ENCODE measurements at regions not wholly inside any gene's neighbourhood (a gene's known extent, or its start where the extent isn't known, plus 50 kb on each side); places are given as distances from the start of the nearest gene placed in this dataset.
"Not testable (repeated sequence)": the region's sequence is repeated elsewhere in the genome, so short reads cannot be mapped to it uniquely, and the experiment has no call there.

- WGBS, result 97% methylated on average over 8 of the region's 8 CpGs
- H3K27ac ChIP-seq (ENCODE audit: low read depth in 1 of 2, low read length in 2 of 2); H3K4me3 ChIP-seq (ENCODE audit: low read depth in 1 of 3, low read length in 3 of 3); H3K9ac ChIP-seq (ENCODE audit: low read depth in 1 of 2, low read length in 2 of 2); H3K36me3 ChIP-seq (ENCODE audit: control insufficient read depth in 4 of 4, insufficient read depth in 3 of 4, low read depth in 1 of 4, low read length in 3 of 4); H3K9me3 ChIP-seq (ENCODE audit: control insufficient read depth in 4 of 4, low read length in 3 of 4); H3K4me1 ChIP-seq (ENCODE audit: control insufficient read depth in 4 of 4, insufficient read depth in 4 of 4, low read length in 3 of 4); DNase-seq (ENCODE audit: low spot score); H3K27me3 ChIP-seq (ENCODE audit: control insufficient read depth in 4 of 4, insufficient read depth in 4 of 4, low read length in 3 of 4): not testable (repeated sequence)
Observed at GRCh38 chr2:87518547-87518946, 229.3 kb upstream of the PLGLB2 start.

DNA sequence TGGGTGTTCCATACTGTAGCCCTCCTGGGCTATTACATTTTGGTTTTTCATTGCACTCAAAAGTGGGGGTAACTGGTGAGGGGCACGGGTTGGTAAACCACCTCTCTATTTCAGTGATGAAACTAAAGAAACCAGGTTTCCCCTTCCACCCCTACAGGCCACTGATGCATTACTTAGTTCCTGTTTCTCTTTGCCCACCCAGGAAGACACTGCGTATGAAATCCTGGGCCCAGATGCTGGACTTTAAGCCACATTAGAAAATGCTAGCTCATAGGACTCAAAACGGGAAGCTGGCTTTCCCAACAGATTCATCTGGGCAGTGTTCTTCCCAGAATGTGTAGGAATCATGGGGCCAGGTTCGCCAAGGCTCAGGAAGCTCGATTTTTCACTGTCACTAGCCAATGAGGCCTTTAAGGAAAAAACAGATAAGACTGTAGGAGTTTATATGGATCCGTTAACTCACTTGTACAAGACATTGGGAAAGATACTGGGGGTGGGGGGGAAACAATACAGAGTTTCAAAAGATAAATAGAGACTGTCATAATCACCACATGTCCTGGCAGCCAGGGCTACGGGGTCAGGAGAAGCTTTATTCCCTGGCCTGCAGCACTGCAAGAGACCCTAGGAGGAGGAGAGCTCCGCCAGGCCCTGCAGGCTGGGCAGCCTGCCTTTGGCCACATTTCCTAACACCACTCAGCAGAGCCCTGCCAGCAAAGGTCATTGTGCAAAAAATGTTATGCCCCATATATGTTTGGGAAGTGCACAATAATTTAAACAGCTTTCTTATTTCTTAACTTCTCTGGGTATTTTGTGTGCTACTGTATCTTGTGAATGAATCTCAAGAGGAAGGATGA, 228.5 kb upstream of the PLGLB2 start:
- peak in 1 of 2 donors; percentile 46 for TF ChIP-seq RXRA (IDR thresholded peaks at IDR 0.05)
- peak; percentile 10 for TF ChIP-seq FOXA2 (IDR thresholded peaks at IDR 0.05)
- not testable (repeated sequence) for H3K9me3 ChIP-seq (ENCODE audit: control insufficient read depth in 4 of 4, low read length in 3 of 4); H3K9ac ChIP-seq (ENCODE audit: low read depth in 1 of 2, low read length in 2 of 2); H3K36me3 ChIP-seq (ENCODE audit: control insufficient read depth in 4 of 4, insufficient read depth in 3 of 4, low read depth in 1 of 4, low read length in 3 of 4); H3K4me3 ChIP-seq (ENCODE audit: low read depth in 1 of 3, low read length in 3 of 3); H3K27me3 ChIP-seq (ENCODE audit: control insufficient read depth in 4 of 4, insufficient read depth in 4 of 4, low read length in 3 of 4); H3K4me1 ChIP-seq (ENCODE audit: control insufficient read depth in 4 of 4, insufficient read depth in 4 of 4, low read length in 3 of 4); DNase-seq (ENCODE audit: low spot score); H3K27ac ChIP-seq (ENCODE audit: low read depth in 1 of 2, low read length in 2 of 2)
- 51% methylated on average over 5 of the region's 8 CpGs for WGBS

GRCh38 chr2:87521057-87521456, 226.8 kb upstream of the PLGLB2 start:
- H3K9ac ChIP-seq (ENCODE audit: low read depth in 1 of 2, low read length in 2 of 2); H3K9me3 ChIP-seq (ENCODE audit: control insufficient read depth in 4 of 4, low read length in 3 of 4); H3K36me3 ChIP-seq (ENCODE audit: control insufficient read depth in 4 of 4, insufficient read depth in 3 of 4, low read depth in 1 of 4, low read length in 3 of 4); H3K4me1 ChIP-seq (ENCODE audit: control insufficient read depth in 4 of 4, insufficient read depth in 4 of 4, low read length in 3 of 4); DNase-seq (ENCODE audit: low spot score); H3K4me3 ChIP-seq (ENCODE audit: low read depth in 1 of 3, low read length in 3 of 3); H3K27ac ChIP-seq (ENCODE audit: low read depth in 1 of 2, low read length in 2 of 2); H3K27me3 ChIP-seq (ENCODE audit: control insufficient read depth in 4 of 4, insufficient read depth in 4 of 4, low read length in 3 of 4): not testable (repeated sequence)
- 87% methylated on average over 9 of the region's 10 CpGs for WGBS

- 90% methylated on average over 7 of the region's 7 CpGs for WGBS
- not testable (repeated sequence) for H3K27ac ChIP-seq (ENCODE audit: low read depth in 1 of 2, low read length in 2 of 2); H3K27me3 ChIP-seq (ENCODE audit: control insufficient read depth in 4 of 4, insufficient read depth in 4 of 4, low read length in 3 of 4); H3K9ac ChIP-seq (ENCODE audit: low read depth in 1 of 2, low read length in 2 of 2); H3K4me3 ChIP-seq (ENCODE audit: low read depth in 1 of 3, low read length in 3 of 3); H3K36me3 ChIP-seq (ENCODE audit: control insufficient read depth in 4 of 4, insufficient read depth in 3 of 4, low read depth in 1 of 4, low read length in 3 of 4); H3K4me1 ChIP-seq (ENCODE audit: control insufficient read depth in 4 of 4, insufficient read depth in 4 of 4, low read length in 3 of 4); DNase-seq (ENCODE audit: low spot score); H3K9me3 ChIP-seq (ENCODE audit: control insufficient read depth in 4 of 4, low read length in 3 of 4)
Observed at GRCh38 chr2:87521489-87521888, 226.4 kb upstream of the PLGLB2 start.

GRCh38 chr2:87524619-87525188, 223.2 kb upstream of the PLGLB2 start:
- not testable (repeated sequence) for H3K9ac ChIP-seq (ENCODE audit: low read depth in 1 of 2, low read length in 2 of 2); H3K27ac ChIP-seq (ENCODE audit: low read depth in 1 of 2, low read length in 2 of 2); H3K4me3 ChIP-seq (ENCODE audit: low read depth in 1 of 3, low read length in 3 of 3); H3K9me3 ChIP-seq (ENCODE audit: control insufficient read depth in 4 of 4, low read length in 3 of 4); DNase-seq (ENCODE audit: low spot score); H3K4me1 ChIP-seq (ENCODE audit: control insufficient read depth in 4 of 4, insufficient read depth in 4 of 4, low read length in 3 of 4); H3K27me3 ChIP-seq (ENCODE audit: control insufficient read depth in 4 of 4, insufficient read depth in 4 of 4, low read length in 3 of 4); H3K36me3 ChIP-seq (ENCODE audit: control insufficient read depth in 4 of 4, insufficient read depth in 3 of 4, low read depth in 1 of 4, low read length in 3 of 4)
- 88% methylated on average over 5 of the region's 5 CpGs for WGBS

GRCh38 chr2:87525497-87525991, 222.3 kb upstream of the PLGLB2 start:
- not testable (repeated sequence) for H3K4me3 ChIP-seq (ENCODE audit: low read depth in 1 of 3, low read length in 3 of 3); H3K36me3 ChIP-seq (ENCODE audit: control insufficient read depth in 4 of 4, insufficient read depth in 3 of 4, low read depth in 1 of 4, low read length in 3 of 4); H3K4me1 ChIP-seq (ENCODE audit: control insufficient read depth in 4 of 4, insufficient read depth in 4 of 4, low read length in 3 of 4); H3K9ac ChIP-seq (ENCODE audit: low read depth in 1 of 2, low read length in 2 of 2); DNase-seq (ENCODE audit: low spot score); H3K9me3 ChIP-seq (ENCODE audit: control insufficient read depth in 4 of 4, low read length in 3 of 4); H3K27me3 ChIP-seq (ENCODE audit: control insufficient read depth in 4 of 4, insufficient read depth in 4 of 4, low read length in 3 of 4); H3K27ac ChIP-seq (ENCODE audit: low read depth in 1 of 2, low read length in 2 of 2)
- 61% methylated on average over 3 of the region's 5 CpGs for WGBS

DNA sequence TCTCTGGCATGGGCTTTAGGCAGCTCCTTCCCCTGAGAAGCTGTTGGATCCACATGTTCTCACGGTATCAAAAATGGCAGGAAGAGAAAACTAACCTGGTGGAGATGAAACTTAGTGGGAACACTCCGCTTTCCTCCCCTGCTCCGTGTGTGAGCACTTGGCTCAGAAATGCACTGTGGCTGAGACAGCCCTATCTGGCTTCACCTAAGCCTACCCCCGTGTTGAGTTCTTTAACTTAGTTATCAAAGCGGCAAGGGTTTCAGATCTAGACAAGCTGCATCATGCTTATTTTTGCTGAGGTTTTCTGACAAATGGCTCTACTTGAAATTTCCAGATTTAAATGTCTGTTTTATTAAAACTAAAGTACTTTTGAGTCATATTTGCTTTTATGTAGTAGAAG, 221.6 kb upstream of the PLGLB2 start:
- not testable (repeated sequence) for H3K36me3 ChIP-seq (ENCODE audit: control insufficient read depth in 4 of 4, insufficient read depth in 3 of 4, low read depth in 1 of 4, low read length in 3 of 4); H3K9me3 ChIP-seq (ENCODE audit: control insufficient read depth in 4 of 4, low read length in 3 of 4); H3K27ac ChIP-seq (ENCODE audit: low read depth in 1 of 2, low read length in 2 of 2); H3K9ac ChIP-seq (ENCODE audit: low read depth in 1 of 2, low read length in 2 of 2); H3K27me3 ChIP-seq (ENCODE audit: control insufficient read depth in 4 of 4, insufficient read depth in 4 of 4, low read length in 3 of 4); H3K4me3 ChIP-seq (ENCODE audit: low read depth in 1 of 3, low read length in 3 of 3); H3K4me1 ChIP-seq (ENCODE audit: control insufficient read depth in 4 of 4, insufficient read depth in 4 of 4, low read length in 3 of 4); DNase-seq (ENCODE audit: low spot score)
- WGBS, result 93% methylated on average over 3 of the region's 5 CpGs
